Endothelial cell of umbilical vein (primary cell): ENCODE measurements at regions not wholly inside any gene's neighbourhood (a gene's known extent, or its start where the extent isn't known, plus 50 kb on each side); places are given as distances from the start of the nearest gene placed in this dataset.

Experiments used
- FOS ChIP-seq: IDR thresholded peaks from 2 replicates; pipeline ENCODE4 v1.6.1; 2011; ENCODE audit warnings: mild to moderate bottlenecking, low read length, moderate library complexity, borderline replicate concordance; ENCODE audit not compliant: insufficient read depth
- POLR2A ChIP-seq: IDR thresholded peaks from 2 replicates; pipeline ENCODE4 v1.6.1; 2012; ENCODE audit warnings: low read depth, mild to moderate bottlenecking, control low read depth, low read length
- POLR2AphosphoS5 ChIP-seq: IDR thresholded peaks from 2 replicates; pipeline ENCODE4 v1.6.1; 2012; ENCODE audit warnings: low read depth, mild to moderate bottlenecking, control low read depth, low read length, moderate library complexity; ENCODE audit not compliant: insufficient read depth
- TF ChIP-seq, protein P1 (sequence below), 2 donors: IDR thresholded peaks; 1 replicate in 1 of 2; 2 replicates in 1 of 2; pipeline ENCODE4 v1.5.1; 2011; ENCODE audit warnings: low read length in 2 of 2, mild to moderate bottlenecking in 2 of 2, moderate library complexity in 2 of 2, control low read depth in 1 of 2, inconsistent platforms in 1 of 2, low read depth in 1 of 2; ENCODE audit not compliant: insufficient read depth in 1 of 2; ENCODE audit errors: extremely low read depth in 1 of 2

DNA sequence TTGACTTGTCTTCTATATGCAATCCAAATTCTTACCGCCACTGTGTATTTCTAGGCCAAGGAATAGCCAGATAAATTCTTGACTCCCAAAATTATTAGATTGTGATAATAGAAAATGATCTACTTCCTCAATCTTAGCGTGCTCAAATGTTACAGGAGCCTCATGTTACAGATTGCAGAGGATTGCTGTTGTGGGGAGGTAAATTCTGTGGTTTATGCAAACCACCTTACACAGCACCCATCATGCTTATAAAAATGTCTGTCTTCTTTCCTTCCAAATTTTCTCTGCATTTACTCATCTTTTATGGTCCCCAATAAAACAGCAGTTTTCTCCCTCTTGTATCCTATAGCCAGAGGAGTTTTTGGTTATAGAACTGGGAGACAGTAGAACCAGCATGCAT lies 420.2 kb upstream of the ROBO1 start:
- TF ChIP-seq FOS (no peak), POLR2AphosphoS5 (no peak), POLR2A (no peak)
- TF ChIP-seq, protein P1, sequence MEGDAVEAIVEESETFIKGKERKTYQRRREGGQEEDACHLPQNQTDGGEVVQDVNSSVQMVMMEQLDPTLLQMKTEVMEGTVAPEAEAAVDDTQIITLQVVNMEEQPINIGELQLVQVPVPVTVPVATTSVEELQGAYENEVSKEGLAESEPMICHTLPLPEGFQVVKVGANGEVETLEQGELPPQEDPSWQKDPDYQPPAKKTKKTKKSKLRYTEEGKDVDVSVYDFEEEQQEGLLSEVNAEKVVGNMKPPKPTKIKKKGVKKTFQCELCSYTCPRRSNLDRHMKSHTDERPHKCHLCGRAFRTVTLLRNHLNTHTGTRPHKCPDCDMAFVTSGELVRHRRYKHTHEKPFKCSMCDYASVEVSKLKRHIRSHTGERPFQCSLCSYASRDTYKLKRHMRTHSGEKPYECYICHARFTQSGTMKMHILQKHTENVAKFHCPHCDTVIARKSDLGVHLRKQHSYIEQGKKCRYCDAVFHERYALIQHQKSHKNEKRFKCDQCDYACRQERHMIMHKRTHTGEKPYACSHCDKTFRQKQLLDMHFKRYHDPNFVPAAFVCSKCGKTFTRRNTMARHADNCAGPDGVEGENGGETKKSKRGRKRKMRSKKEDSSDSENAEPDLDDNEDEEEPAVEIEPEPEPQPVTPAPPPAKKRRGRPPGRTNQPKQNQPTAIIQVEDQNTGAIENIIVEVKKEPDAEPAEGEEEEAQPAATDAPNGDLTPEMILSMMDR (IDR thresholded peaks at IDR 0.05; ENCODE audit: extremely low read depth in 1 of 2, insufficient read depth in 1 of 2, low read depth in 1 of 2, low read length in 2 of 2): no peak
